DMS 273 (cell line): ENCODE measurements at regions not wholly inside any gene's neighbourhood (a gene's known extent, or its start where the extent isn't known, plus 50 kb on each side); places are given as distances from the start of the nearest gene placed in this dataset.

Experiments used
- DNase-seq: peaks from one replicate; lab custom pipeline; 2025; ENCODE audit not compliant: unreplicated experiment; lab: John Stamatoyannopoulos, UW

DNA sequence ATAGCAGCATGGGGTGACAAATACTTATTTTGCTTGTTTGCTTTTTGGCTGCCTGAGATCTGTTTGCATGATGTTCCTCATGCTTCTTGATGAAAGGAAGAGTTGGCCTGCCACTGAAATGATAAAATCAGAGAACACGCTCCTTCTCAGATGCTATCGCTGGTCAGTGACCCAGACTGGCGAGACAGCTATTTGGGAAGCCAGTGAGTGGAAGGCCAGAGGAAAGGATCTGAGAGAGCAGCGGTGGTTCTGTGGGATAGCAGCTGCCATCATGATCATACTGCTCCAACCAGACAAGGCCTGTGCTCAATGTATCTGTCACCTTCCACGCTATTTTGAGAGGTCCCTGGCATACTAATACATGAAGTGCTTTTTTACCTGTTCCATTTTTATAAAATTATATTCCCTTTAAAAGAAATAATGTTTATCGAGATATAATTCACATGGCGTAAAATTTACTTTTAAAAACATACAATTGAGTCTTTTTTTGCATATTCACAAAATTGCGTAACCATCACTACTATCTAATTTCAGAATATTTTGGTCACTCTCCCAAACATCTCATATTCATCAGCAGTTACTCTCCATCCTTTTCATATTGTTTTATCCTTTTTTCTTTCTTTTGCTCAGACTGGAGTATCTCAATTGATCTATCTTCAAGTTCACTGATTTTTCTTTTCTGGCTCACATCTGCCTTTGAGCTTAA, 695.1 kb downstream of the TNS3 start:
- no peak for DNase-seq

DNA sequence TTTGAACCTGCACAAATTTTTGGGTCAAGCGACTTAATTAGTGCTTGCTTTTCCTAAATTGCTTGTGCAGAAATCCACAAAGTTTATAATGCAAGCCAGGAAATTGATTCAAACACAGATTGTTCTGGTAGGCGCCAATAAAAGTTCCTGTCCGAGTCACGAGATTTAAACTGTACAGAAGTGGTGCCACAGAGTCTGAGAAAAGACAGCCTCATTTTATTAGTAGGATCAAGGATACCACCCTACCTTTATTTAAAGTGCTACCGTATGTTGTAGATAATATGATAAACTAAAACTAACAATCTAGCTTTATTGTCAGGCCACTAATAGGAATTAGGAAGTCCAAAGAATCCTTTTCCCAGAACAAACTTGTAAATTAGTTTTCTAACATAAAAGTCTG, 696.7 kb downstream of the TNS3 start:
- DNase-seq, result no peak

DNA sequence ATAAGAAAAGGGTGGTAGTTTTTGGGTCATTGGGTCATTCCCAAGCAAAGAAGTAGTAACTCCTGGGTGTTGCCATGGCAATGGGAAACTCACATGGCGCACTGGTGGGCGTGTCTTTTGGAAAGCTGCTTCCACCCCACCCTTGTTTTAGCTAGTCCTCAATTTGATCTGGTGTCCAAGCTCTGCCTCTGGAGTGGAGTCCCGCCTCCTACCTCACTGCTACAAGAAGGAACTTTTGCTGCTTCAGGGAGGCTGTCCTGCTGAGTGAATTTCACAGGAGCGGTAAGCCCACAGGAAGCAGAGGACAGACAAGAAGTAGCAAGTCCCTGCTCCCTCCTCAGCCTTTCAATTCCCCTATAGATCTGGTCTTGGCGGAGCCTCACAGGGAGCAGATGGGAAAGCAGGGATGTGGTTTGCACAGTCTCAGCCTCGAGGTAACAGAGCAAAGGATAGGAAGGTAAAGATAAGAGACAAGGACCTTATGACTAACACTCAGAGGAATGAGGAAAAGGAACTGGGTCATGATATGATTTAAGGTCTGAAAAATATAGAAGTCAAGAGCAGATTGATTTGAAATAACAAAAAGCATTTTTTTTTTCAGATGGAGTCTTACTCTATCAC, 700.3 kb downstream of the TNS3 start:
- DNase-seq, result peak; percentile 25

DNA sequence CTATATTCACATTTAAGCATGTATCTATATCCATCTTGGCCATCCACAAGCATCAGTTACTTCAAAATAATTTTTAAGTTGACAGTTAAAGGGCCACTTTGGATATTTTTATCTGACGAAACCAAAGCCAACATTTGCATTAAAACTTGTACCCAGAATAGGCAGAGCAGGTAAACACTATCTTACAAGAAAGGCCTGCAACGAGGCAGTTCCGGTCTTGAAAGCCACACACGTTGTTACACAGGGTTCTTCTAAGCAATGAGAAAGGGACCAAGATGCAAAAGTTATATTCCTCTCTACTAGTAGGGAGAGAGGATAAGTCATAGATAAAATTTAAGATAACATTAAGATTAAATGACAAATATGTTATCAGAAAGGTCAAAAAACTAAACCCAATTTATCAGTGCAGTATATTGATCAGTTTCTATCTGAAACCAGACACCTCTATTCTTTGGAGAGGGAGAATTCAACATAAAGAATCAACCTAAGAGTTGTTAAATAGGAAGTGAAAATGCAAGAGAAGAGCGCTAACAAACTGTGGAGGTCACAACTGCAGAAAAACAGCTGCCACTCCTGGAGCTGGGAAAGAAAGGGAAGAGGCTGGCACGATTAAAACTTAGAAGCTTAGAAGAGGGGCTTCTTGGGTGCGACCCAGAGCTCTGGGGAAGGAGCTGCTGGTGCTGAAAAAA, 701.3 kb downstream of the TNS3 start:
- DNase-seq, result no peak

DNA sequence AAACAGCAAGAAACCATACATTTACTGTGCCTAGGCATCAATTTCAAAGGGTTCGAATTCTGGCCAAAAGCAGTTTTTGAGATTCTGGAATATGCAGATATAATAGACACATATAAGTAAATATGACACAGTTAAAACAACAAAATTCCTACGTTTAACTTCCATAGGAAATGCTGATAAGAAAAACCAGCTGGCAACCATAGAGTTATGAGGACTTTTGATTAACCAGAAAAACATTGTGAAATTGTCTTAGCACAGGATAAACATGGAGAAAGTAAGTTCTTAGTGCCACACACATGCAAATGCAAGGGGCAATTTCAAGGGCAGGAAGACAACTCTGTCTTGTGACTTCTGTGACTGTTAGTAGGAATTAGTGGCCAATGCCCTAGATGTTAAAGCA, 702.1 kb downstream of the TNS3 start:
- DNase-seq, result no peak

GRCh38 chr7:46871516-46871915, 710.4 kb downstream of the TNS3 start:
- DNase-seq, result no peak

GRCh38 chr7:46864716-46865115, 717.2 kb downstream of the TNS3 start:
- no peak for DNase-seq

- peak; percentile 22 for DNase-seq
Observed at GRCh38 chr7:46859963-46860475, 721.9 kb downstream of the TNS3 start.

- no peak for DNase-seq
Observed at GRCh38 chr7:46855851-46856250, 726.1 kb downstream of the TNS3 start.

GRCh38 chr7:46854958-46855473, 726.9 kb downstream of the TNS3 start:
- peak; percentile 64 for DNase-seq

DNA sequence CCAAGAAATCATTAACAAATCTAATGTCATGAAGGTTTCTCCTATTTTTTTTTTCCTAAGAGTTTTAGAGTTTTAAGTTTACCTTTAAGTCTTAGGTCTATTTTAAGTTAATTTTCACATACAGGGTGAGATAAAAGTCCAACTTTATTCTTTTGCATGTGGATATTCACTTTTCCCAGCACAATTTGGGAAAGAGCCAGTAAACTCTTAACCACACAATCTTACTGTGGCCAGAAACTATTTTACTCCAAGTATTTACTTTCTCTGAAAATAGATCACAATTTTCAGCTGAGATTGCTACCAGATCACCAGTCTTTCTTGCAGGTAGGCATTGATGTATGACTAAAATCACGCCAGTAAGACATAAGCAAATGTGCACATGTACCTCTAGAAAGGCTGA, 728.5 kb downstream of the TNS3 start:
- no peak for DNase-seq

- DNase-seq, result no peak
Observed at GRCh38 chr7:46852795-46853194, 729.1 kb downstream of the TNS3 start.

DNA sequence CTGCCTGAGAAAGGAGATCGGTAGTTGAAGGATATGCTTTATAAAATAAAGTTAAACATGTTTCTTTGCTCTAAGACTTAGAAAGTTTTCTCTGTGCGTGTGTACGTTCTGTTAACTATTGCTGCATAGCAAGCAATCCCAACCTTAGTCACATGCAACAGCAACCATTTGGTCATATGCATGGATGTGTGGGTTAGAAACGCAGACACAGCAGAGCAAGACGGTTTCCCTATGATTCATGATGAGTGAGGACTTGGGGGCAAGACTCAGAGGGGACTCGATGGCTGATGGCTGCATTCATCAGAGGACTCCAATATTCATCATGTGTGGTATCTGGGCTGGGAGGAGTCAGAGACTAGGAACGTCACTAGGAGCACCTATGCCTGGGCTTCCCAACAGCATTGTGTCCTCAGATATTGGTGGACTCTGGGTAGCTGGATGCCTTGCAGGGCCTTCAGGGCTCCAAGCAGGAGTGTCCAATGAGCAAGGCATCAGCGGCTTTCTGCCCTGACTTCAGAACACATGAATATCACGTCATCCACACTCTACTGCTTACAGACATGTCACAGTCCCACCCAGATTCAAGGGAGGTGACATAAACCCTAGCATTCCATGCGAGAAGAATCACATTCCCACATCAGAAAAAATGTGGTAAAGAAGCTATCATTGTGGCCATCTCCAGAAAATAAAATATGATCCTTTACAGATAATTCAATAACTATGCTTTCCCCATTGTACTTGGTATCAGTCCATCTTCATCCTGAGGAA, 731.2 kb downstream of the TNS3 start:
- no peak for DNase-seq

GRCh38 chr7:46848944-46849343, 733.0 kb downstream of the TNS3 start:
- no peak for DNase-seq

DNA sequence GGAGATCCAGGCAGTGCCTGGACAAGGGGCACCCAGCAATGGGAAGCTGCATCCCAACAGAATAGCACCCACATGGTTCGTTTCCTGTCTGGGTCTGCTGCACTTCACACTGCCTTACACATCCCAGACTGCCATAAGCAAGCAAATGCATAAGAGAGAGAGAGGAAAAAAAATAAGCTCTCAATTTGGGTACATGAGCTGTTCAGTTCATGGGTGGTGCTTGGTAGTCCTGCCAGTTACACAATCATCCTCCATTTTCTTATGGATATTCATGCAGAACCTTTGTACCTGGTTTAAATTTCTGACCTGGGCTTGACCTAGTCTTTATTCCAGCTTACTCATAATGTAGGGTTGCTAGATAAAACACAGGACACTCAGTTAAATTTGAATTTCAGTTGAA, 733.6 kb downstream of the TNS3 start:
- DNase-seq, result no peak

- DNase-seq, result no peak
Observed at GRCh38 chr7:46847126-46847525, 734.8 kb downstream of the TNS3 start.

DNA sequence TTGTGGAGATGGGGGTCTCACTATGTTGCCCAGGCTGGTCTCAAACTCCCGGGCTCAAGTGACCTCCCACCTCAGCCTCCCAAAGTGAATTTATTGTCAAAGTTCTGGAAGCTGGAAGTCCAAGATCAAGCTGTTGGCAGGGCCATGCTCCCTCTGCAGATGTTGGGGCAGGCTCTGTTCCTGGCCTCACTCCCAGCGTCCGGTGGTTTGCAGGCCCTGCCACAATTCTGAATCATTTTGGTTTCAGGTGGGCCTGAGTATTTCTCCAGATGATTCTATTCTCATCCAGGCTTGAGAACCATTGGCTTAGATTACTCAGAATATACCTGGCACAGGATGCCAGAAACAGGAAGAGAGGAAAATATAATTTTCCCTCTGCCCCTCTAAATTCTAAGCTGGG, 737.4 kb downstream of the TNS3 start:
- DNase-seq, result no peak

DNA sequence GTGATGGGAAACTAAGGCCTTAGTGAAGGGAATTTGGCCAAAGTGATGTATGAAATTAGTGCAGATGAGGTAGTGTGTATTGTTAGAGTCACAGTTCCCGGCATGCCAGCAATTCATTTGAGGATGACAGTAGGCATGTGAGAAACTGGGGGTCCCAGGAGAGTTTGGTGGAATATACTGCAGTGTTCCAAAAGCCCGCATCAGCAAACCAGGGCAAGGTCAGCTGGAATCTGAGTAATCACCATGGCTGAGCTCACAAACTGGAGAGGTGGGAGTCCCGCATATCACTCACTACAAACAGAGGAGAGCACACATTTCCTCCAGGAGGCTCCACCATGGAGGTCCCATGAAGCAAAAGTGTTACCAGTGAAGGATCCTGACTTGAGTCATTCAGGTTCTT, 740.7 kb downstream of the TNS3 start:
- no peak for DNase-seq

DNA sequence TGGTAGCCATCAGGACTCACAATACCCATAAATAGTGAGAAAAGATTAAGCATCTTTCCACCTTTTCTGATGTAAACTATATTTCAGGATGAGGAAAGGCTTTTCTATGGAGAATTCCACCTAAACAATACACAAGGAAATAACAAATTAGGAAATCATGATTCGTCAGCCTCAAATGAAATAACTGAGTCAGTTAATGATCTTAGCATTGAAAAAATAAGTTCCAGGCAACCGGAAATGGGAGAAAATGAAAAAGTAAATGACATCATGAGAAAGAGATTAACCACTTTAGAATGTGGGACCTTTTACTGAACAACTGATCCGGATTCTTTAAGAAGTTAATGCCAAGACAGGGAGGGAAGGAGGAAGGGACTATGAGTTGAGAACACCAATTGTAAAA, 742.3 kb downstream of the TNS3 start:
- no peak for DNase-seq

GRCh38 chr7:46838463-46838862, 743.4 kb downstream of the TNS3 start:
- DNase-seq, result no peak

DNA sequence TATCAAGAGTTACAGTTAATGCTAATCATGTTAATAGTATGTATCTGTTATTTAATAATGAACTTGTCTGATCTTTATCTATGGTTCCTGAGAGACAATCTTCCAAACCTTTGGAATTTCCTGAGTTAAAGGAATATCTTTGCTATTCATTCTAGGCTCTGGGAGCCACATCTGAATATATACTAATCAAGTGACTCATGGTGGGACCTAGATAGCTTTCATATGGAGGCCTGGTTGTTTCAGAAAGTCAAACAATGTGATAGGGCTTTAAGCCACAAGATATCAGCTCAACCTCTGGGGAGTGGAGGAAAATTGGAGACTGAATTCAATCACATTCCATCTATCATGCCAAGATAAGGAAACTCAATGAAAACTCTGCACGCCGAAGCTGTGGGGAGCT, 746.4 kb downstream of the TNS3 start:
- DNase-seq, result no peak
